G401 (cell line): ENCODE measurements at regions not wholly inside any gene's neighbourhood (a gene's known extent, or its start where the extent isn't known, plus 50 kb on each side); places are given as distances from the start of the nearest gene placed in this dataset.
"Not testable (repeated sequence)": the region's sequence is repeated elsewhere in the genome, so short reads cannot be mapped to it uniquely, and the experiment has no call there.

Source experiments
- DNase-seq: peaks from one replicate; pipeline ENCODE4 v3.0.0-alpha.2; 2015; ENCODE audit warnings: low spot score
- in situ Hi-C: cut with HindIII; loops from 2 replicates; pipeline ENCODE4 v1.10.0; 2016; ENCODE audit warnings: low sequenced_read_pairs, mixed read lengths

- DNase-seq: no peak
- in situ Hi-C loops: no loop called here
Observed at GRCh38 chr2:78218066-78218465, 695.9 kb upstream of the LRRTM4 start.

- DNase-seq: no peak
Observed at GRCh38 chr2:78237704-78238103, 715.5 kb upstream of the LRRTM4 start.

GRCh38 chr2:78245394-78246135 is 723.4 kb upstream of the LRRTM4 start:
- DNase-seq: no peak
- in situ Hi-C loops: no loop called here

More at GRCh38 chr2:78237704-78238103, 715.5 kb upstream of the LRRTM4 start:
- in situ Hi-C loops: no loop called here

GRCh38 chr2:78251708-78252107 is 729.5 kb upstream of the LRRTM4 start:
- no peak for DNase-seq
- in situ Hi-C loops: no loop called here

GRCh38 chr2:78260861-78261260 is 738.7 kb upstream of the LRRTM4 start:
- in situ Hi-C loops: no loop called here
- DNase-seq: no peak

GRCh38 chr2:78261454-78261853 is 739.3 kb upstream of the LRRTM4 start:
- in situ Hi-C loops: no loop called here
- no peak for DNase-seq

- DNase-seq, in situ Hi-C loops: not testable (repeated sequence)
Observed at GRCh38 chr2:78262089-78262488, 739.9 kb upstream of the LRRTM4 start.

- DNase-seq: no peak
- in situ Hi-C loops: no loop called here
Observed at GRCh38 chr2:78262713-78263375, 740.7 kb upstream of the LRRTM4 start.

GRCh38 chr2:78263571-78263970 is 741.4 kb upstream of the LRRTM4 start:
- no peak for DNase-seq
- in situ Hi-C loops: no loop called here

- in situ Hi-C loops: no loop called here
- no peak for DNase-seq
Observed at GRCh38 chr2:78264130-78264529, 742.0 kb upstream of the LRRTM4 start.

GRCh38 chr2:78281164-78281563 is 744.3 kb upstream of the REG3G start:
- no peak for DNase-seq
- in situ Hi-C loops: no loop called here

GRCh38 chr2:78290581-78291214 is 734.8 kb upstream of the REG3G start:
- in situ Hi-C loops: no loop called here
- no peak for DNase-seq

GRCh38 chr2:78293768-78294167 is 731.7 kb upstream of the REG3G start:
- in situ Hi-C loops: no loop called here
- no peak for DNase-seq

- in situ Hi-C loops: no loop called here
- DNase-seq: no peak
Observed at GRCh38 chr2:78301166-78301789, 724.2 kb upstream of the REG3G start.

- DNase-seq: no peak
- in situ Hi-C loops: no loop called here
Observed at GRCh38 chr2:78304678-78305077, 720.8 kb upstream of the REG3G start.

GRCh38 chr2:78309460-78309859 is 716.0 kb upstream of the REG3G start:
- in situ Hi-C loops: no loop called here
- no peak for DNase-seq

GRCh38 chr2:78315368-78315767 is 710.1 kb upstream of the REG3G start:
- in situ Hi-C loops: no loop called here
- no peak for DNase-seq

GRCh38 chr2:78318275-78318674 is 707.2 kb upstream of the REG3G start:
- in situ Hi-C loops: no loop called here

GRCh38 chr2:78330193-78330592 is 695.3 kb upstream of the REG3G start:
- in situ Hi-C loops: no loop called here
- no peak for DNase-seq

More at GRCh38 chr2:78318275-78318674, 707.2 kb upstream of the REG3G start:
- no peak for DNase-seq

GRCh38 chr2:78351208-78351607 is 674.3 kb upstream of the REG3G start:
- in situ Hi-C loops: no loop called here
- DNase-seq: no peak
